ENCODE measurements at regions not wholly inside any gene's neighbourhood (a gene's known extent, or its start where the extent isn't known, plus 50 kb on each side); places are given as distances from the start of the nearest gene placed in this dataset.

DNA sequence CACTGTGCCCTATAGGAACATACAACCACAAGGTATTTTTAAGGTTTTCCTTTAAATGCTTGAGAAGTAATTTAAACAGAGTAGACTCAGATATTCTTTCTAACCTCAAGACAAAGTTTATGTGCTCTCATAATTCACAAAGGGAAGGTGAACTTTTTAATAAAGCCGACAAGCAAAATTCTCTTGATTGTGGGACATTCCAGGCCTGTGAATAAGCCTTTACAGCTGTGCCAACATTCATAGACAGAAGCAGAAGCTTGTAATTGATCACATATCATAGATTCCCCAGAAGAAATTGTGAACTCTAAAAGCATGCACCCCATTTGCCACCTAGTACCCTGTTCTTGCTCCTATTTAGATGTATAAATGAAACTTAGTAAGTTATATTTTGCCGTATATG is 1107.8 kb upstream of the SEMA6A start:
- TF ChIP-seq TAF1 (IDR thresholded peaks at IDR 0.05; ENCODE audit: borderline replicate concordance, low read depth, low read length) (no peak), POLR2AphosphoS5 (IDR thresholded peaks at IDR 0.05; ENCODE audit: low read depth, low read length) (no peak), POLR2A (IDR thresholded peaks at IDR 0.05; ENCODE audit: low read depth, low read length) (no peak)

Measured in GM12892 (cell line).